GM12865 (cell line): ENCODE measurements at regions not wholly inside any gene's neighbourhood (a gene's known extent, or its start where the extent isn't known, plus 50 kb on each side); places are given as distances from the start of the nearest gene placed in this dataset.

ENCODE experiments used
- DNase-seq: peaks from one replicate; pipeline ENCODE4 v3.0.0; 2010; ENCODE audit warnings: low read depth
- H3K4me3 ChIP-seq: 2 replicates; pipeline ENCODE4 v1.5.1; 2011; ENCODE audit warnings: mild to moderate bottlenecking, low read depth, low read length, control low read depth
- TF ChIP-seq, protein P1 (sequence below): IDR thresholded peaks from 2 replicates; pipeline ENCODE4 v1.5.1; 2011; ENCODE audit warnings: low read length, control low read depth, low read depth, inconsistent platforms; ENCODE audit not compliant: insufficient read depth; ENCODE audit errors: missing control alignments

DNA sequence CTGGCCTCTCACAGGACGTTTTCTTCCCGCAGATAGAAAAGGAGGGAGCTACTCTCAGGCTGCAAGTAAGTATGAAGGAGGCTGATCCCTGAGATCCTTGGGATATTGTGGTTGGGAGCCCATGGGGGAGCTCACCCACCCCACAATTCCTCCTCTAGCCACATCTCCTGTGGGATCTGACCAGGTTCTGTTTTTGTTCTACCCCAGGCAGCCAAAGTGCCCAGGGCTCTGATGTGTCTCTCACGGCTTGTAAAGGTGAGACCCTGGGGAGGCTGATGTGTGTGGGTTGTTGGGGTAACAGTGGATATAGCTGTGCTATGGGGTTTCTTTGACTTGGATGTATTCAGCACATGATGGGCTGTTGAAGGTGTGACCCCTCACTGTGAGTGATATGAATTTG lies 52.0 kb upstream of the POLR1H start:
- TF ChIP-seq, protein P1, sequence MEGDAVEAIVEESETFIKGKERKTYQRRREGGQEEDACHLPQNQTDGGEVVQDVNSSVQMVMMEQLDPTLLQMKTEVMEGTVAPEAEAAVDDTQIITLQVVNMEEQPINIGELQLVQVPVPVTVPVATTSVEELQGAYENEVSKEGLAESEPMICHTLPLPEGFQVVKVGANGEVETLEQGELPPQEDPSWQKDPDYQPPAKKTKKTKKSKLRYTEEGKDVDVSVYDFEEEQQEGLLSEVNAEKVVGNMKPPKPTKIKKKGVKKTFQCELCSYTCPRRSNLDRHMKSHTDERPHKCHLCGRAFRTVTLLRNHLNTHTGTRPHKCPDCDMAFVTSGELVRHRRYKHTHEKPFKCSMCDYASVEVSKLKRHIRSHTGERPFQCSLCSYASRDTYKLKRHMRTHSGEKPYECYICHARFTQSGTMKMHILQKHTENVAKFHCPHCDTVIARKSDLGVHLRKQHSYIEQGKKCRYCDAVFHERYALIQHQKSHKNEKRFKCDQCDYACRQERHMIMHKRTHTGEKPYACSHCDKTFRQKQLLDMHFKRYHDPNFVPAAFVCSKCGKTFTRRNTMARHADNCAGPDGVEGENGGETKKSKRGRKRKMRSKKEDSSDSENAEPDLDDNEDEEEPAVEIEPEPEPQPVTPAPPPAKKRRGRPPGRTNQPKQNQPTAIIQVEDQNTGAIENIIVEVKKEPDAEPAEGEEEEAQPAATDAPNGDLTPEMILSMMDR = no peak
- DNase-seq = no peak

More for the DNA sequence above, 52.0 kb upstream of the POLR1H start:
- H3K4me3 ChIP-seq = no peak overlapping the region
